GM19455 (cell line): ENCODE measurements at regions not wholly inside any gene's neighbourhood (a gene's known extent, or its start where the extent isn't known, plus 50 kb on each side); places are given as distances from the start of the nearest gene placed in this dataset.

ENCODE experiments used
- ATAC-seq: cut with Tn5 transposase; IDR thresholded peaks from one replicate; pipeline ENCODE4 v1.9.1; 2021; ENCODE audit not compliant: unreplicated experiment

GRCh38 chr15:62462268-62462667 lies 297.2 kb upstream of the C2CD4B start:
- no peak for ATAC-seq

- ATAC-seq, result no peak
Observed at GRCh38 chr15:62462721-62463120, 297.6 kb upstream of the C2CD4B start.

DNA sequence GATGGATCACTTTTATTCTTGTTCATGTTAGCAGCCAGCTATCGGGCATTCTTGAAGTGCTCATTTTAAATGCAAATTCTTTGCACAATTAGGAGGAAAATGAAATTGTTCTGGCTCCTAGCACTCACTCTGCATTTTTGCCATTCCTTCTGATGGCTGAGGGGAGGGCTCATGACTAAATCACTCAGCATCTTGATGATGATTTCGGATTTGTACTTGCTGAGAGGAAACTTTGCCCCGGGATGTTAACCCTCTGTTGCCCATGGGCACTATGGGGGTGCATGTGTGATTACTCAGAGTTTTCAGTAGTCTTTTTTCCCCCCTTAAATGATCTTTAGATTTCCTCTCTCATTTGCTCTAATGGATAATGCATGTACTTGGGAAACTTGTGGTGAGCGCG lies 299.6 kb upstream of the C2CD4B start:
- ATAC-seq, result no peak

DNA sequence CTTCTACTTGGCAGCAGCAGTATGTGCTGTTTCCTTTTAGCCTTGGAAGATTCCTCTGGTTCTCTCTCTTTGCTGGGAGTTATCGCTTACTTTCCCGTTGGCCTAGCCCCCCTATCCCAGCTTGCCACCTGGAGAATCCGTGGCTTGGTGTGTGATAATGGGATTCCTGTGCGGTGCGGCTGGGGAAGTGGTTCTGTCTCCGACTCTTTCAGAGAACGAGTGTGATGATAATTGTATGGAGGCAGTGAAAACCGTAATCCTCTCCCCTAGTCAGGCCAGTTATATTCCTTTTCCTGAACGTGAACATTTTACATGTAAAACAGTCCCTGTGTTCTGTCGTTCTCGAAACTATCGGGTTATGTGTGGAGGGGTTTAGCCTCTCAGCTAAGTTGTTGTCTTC lies 300.1 kb upstream of the C2CD4B start:
- ATAC-seq, result no peak

GRCh38 chr15:62469478-62469873 lies 304.4 kb upstream of the C2CD4B start:
- no peak for ATAC-seq

DNA sequence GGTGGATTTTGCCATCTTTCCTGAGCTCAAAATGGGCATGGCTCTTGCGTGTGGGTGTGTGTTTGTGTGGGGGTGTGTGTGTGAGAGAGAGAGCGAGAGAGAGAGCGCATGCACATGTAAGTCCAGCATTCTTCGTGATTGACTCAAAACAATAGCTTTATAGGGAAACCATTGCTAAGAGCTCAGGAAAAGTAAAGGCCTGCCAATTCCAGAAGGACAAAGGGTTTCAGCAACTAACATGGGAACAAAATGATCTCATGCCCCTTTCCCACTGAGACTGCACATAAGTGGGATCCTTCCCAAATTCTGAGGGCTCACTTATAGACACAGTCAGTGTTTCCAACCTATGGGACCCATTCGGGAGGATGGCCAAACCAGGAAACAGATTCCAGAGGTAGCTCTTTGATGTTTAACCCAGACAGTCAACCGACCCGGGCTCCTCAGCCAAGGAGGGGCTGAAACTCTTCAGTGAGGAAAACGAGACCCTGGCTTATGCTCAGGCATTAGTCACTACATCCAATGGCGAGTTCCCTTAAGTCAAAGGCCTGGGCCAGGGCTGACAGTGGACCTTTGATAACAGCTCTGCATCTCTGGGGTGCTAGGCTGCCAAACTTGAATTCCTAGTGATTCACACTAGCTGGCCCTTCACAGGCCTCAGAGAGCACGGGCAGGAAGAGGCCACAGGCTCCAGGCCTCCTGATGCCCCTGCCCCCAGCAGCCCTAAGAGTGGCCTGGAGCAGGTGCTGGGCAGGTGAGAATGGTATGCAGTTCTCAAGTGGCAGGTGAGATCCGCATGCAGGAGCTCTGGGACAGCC lies 305.0 kb upstream of the C2CD4B start:
- ATAC-seq, result no peak

- no peak for ATAC-seq
Observed at GRCh38 chr15:62472616-62473299, 307.7 kb upstream of the C2CD4B start.

GRCh38 chr15:62474021-62474770 lies 309.1 kb upstream of the C2CD4B start:
- ATAC-seq, result no peak

- no peak for ATAC-seq
Observed at GRCh38 chr15:62474771-62475124, 309.7 kb upstream of the C2CD4B start.

GRCh38 chr15:62475591-62475990 lies 310.5 kb upstream of the C2CD4B start:
- no peak for ATAC-seq

DNA sequence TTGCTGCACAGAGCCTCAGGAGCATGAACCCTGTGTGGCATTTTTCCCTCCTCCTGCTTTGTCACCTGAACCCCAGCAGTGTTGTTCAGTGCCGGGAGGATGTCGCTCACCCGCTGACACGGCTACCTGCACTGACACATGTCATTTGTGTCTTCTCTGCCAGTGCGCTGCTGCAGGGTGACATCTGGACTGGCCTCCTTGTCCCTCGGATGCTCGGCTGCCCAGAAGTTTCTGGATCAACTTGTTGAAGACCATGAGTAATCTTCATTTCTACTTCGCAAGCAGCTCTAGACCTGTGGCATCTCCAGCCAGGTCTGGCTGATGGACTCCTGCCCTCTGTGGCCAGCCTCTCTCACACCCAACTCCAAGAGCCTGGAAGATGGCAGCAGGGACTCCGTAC lies 311.1 kb upstream of the C2CD4B start:
- ATAC-seq, result no peak

GRCh38 chr15:62477929-62478328 lies 312.8 kb upstream of the C2CD4B start:
- ATAC-seq, result no peak

DNA sequence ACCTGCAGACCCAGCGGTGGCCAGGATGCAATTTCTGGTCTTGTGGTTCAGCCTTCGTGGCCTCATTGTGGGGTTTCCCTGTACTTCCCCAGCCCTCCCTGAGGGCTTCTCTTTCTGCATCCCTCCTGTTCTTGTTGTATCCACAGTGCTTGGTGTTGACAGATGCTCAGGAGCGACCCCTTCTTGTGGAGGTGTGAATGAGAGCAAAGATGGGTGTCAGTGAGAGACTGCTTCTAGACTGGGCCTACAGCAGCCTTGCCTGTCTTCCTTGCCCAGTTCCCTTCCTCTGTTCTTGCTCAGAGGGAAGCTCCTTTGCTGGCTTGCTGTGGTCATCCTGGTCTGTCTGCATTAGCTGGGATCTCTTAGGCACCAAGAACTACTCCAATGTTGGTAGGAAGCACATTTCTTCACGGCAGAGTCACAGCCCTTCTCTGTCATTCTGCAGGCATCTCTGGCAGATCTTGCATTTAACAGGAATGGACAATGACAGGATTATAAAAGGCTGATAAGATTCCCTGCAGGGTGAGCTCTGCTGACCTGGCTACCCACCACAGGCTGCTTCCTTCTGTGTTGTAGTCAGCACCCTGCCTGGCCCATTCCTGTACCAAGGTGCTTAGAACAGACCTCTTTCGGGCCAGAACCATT lies 317.8 kb upstream of the C2CD4B start:
- ATAC-seq, result no peak

- ATAC-seq, result no peak
Observed at GRCh38 chr15:62483814-62484213, 318.7 kb upstream of the C2CD4B start.

DNA sequence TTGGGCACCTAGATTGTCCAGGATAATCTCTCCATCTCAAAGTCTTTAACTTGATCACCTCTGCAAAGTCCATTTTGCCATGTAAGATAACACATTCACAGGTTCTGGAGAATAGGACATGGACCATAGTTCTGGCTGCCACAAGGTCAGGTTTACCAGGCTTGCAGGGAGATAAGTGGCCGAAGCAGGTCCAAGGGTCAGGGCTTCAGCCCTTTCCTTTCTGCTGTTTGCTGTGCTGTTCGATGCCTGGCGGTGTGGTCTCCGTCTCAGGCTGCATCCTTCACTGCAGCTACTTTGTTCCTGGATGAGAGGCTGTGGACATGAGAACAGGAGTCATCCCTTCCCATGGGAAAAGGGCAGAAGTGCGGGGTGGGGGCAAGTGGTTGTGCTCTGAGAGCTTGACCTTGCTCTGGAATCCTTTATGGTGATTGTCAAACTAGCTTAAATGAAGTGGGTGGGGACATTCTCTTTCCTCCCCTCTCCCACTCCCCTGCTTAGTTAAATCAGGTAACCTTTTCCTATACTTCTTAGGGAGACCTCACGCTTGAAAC lies 320.2 kb upstream of the C2CD4B start:
- ATAC-seq, result no peak

- ATAC-seq, result no peak
Observed at GRCh38 chr15:62486041-62486440, 321.0 kb upstream of the C2CD4B start.

DNA sequence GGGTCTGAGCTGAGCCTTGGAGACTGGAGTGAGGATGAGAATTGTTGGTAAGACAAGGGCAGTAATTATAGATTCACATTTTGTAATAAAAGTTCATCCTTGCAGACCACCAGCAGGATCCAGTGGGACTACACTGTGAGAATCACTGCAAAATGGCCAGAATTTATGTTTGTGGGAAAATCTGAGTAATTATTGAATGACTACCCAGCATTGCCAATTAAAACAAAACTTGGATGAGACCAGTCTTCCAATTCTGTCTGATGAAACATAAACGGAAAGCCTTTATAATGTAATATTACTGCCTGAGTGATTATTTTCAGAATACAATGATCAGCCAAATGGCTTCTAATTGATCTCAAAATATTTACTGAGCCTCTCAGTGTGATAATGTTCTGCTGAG lies 323.3 kb upstream of the C2CD4B start:
- no peak for ATAC-seq

DNA sequence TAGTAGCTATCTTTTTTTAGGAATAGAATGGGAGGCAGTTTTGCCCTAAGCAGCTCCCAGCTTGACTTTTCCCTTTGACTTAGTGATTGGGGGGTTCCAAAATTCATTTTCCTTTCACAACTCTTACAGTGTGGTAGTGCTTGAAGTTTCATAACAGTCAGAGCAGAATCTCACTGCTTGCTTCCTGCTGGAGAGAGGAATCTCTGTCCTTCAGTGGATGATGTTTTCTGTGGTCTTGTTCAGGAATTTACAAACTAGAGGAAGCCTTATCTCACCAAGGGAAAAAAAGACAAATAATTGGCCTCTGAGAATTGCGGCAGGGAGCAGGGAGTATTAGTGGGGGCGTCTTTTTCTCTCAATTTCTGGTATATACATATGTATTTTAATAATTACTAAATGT lies 326.6 kb upstream of the C2CD4B start:
- no peak for ATAC-seq

DNA sequence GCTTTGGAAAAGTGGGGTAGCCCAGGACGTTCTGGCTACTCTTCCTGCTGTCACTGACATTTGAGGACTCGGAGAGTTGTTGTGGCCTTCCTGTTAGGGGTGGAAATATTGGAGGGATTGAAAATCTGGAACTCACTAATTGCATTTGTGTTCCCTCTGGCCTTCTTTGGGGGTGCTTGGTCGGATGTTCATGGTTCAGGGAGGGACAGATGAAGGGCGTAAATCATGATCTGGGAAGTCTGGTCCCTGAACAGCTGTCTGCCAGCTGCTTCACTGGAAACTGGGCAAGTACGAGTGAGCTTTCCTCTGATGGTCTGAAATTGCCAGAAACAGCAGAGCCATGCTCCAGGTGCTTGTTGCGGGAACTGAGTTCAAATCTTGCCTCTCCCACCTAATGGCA lies 327.8 kb upstream of the C2CD4B start:
- no peak for ATAC-seq

- no peak for ATAC-seq
Observed at GRCh38 chr15:62494197-62494596, 329.1 kb upstream of the C2CD4B start.
